ENCODE measurements at regions not wholly inside any gene's neighbourhood (a gene's known extent, or its start where the extent isn't known, plus 50 kb on each side); places are given as distances from the start of the nearest gene placed in this dataset.
"Not testable (repeated sequence)": the region's sequence is repeated elsewhere in the genome, so short reads cannot be mapped to it uniquely, and the experiment has no call there.

GRCh38 chr17:77632619-77633018 is 325.9 kb upstream of the TNRC6C start:
- no peak overlapping the region for H3K4me3 ChIP-seq
- H3K27me3 ChIP-seq, result peaks cover 0 to 21% (median 3%) of the 10 kb centered on the region in 3 donors
- no peaks in the 10 kb centered on the region for H3K36me3 ChIP-seq
- TF ChIP-seq POLR2A (IDR thresholded peaks at IDR 0.05) (no peak), POLR2AphosphoS5 (IDR thresholded peaks at IDR 0.05) (no peak), EP300 (IDR thresholded peaks at IDR 0.05) (no peak), CTCF (IDR thresholded peaks at IDR 0.05) (no peak)
- 74 to 85% (median 82%) methylated on average over 3 to 6 of the region's 6 CpGs for WGBS, 5 donors
- H3K27ac ChIP-seq, result no peak overlapping the region
- intact Hi-C loops (cut with DNase I; ENCODE audit: low total_unique reads), result no loop called here
- no peak for DNase-seq
- H3K4me1 ChIP-seq, result no peaks in the 10 kb centered on the region
- H3K9me3 ChIP-seq, result peaks cover 0 to 3% (median 2%) of the 10 kb centered on the region in 4 donors

- TF ChIP-seq POLR2A (IDR thresholded peaks at IDR 0.05) (no peak), EP300 (IDR thresholded peaks at IDR 0.05) (no peak), CTCF (IDR thresholded peaks at IDR 0.05) (no peak), POLR2AphosphoS5 (IDR thresholded peaks at IDR 0.05) (no peak)
- 45 to 68% (median 54%) methylated on average over 4 of the region's 4 CpGs for WGBS, 5 donors
- H3K36me3 ChIP-seq, result no peaks in the 10 kb centered on the region
- no peak for DNase-seq
- H3K4me3 ChIP-seq, result no peak overlapping the region
- peaks cover 0 to 30% (median 12%) of the 10 kb centered on the region in 3 donors for H3K27me3 ChIP-seq
- H3K27ac ChIP-seq, result no peak overlapping the region
- no peaks in the 10 kb centered on the region for H3K9me3 ChIP-seq
- H3K4me1 ChIP-seq, result no peaks in the 10 kb centered on the region
- intact Hi-C loops (cut with DNase I; ENCODE audit: low total_unique reads), result no loop called here
These were observed 323.8 kb upstream of the TNRC6C start for GRCh38 chr17:77634710-77635109.

- no peak for TF ChIP-seq CTCF (IDR thresholded peaks at IDR 0.05)
- no peak for TF ChIP-seq POLR2AphosphoS5 (IDR thresholded peaks at IDR 0.05)
- TF ChIP-seq EP300 (IDR thresholded peaks at IDR 0.05), result no peak
- no peak for TF ChIP-seq POLR2A (IDR thresholded peaks at IDR 0.05)
- Histone ChIP-seq H3K4me1 (no peaks in the 10 kb centered on the region), H3K36me3 (no peaks in the 10 kb centered on the region), H3K27me3 (peaks cover 0 to 32% (median 15%) of the 10 kb centered on the region in 3 donors), H3K4me3 (no peak overlapping the region), H3K27ac (no peak overlapping the region), H3K9me3 (no peaks in the 10 kb centered on the region)
- intact Hi-C loops (cut with DNase I; ENCODE audit: low total_unique reads), result no loop called here
- 69 to 81% (median 79%) methylated on average over 4 of the region's 4 CpGs for WGBS, 5 donors
- no peak for DNase-seq
These were observed 323.3 kb upstream of the TNRC6C start for GRCh38 chr17:77635176-77635575.

GRCh38 chr17:77635785-77636184 is 322.7 kb upstream of the TNRC6C start:
- H3K27ac ChIP-seq; H3K9me3 ChIP-seq; H3K4me3 ChIP-seq; intact Hi-C loops (cut with DNase I; ENCODE audit: low total_unique reads); H3K4me1 ChIP-seq; H3K36me3 ChIP-seq; DNase-seq: not testable (repeated sequence)
- 53 to 77% (median 73%) methylated on average over 3 of the region's 3 CpGs for WGBS, 5 donors
- peaks cover 0 to 37% (median 17%) of the 10 kb centered on the region in 3 donors for H3K27me3 ChIP-seq

GRCh38 chr17:77636835-77637817 is 321.4 kb upstream of the TNRC6C start:
- intact Hi-C loops (cut with DNase I; ENCODE audit: low total_unique reads), result no loop called here

More at GRCh38 chr17:77636835-77637817, 321.4 kb upstream of the TNRC6C start:
- WGBS, 5 donors, result 60 to 78% (median 70%) methylated on average over 16 to 19 of the region's 19 CpGs
- no peaks in the 10 kb centered on the region for H3K9me3 ChIP-seq
- H3K4me3 ChIP-seq, result no peak overlapping the region
- TF ChIP-seq POLR2AphosphoS5 (IDR thresholded peaks at IDR 0.05), result no peak
- no peak for TF ChIP-seq POLR2A (IDR thresholded peaks at IDR 0.05)
- TF ChIP-seq EP300 (IDR thresholded peaks at IDR 0.05), result no peak
- no peak for TF ChIP-seq CTCF (IDR thresholded peaks at IDR 0.05)
- H3K27ac ChIP-seq, result no peak overlapping the region
- H3K4me1 ChIP-seq, result no peaks in the 10 kb centered on the region
- no peak for DNase-seq
- H3K36me3 ChIP-seq, result no peaks in the 10 kb centered on the region
- H3K27me3 ChIP-seq, result peaks cover 0 to 43% (median 17%) of the 10 kb centered on the region in 3 donors

Measured in stomach (tissue), 8 donors.